Liver (tissue), 1 donor: ENCODE measurements at regions not wholly inside any gene's neighbourhood (a gene's known extent, or its start where the extent isn't known, plus 50 kb on each side); places are given as distances from the start of the nearest gene placed in this dataset.

Experiments used
- REST ChIP-seq: IDR thresholded peaks from 2 replicates; pipeline ENCODE4 v1.6.1; 2016; ENCODE audit warnings: antibody characterized with exemption, mild to moderate bottlenecking

GRCh38 chr4:53644607-53645006 lies 53.3 kb upstream of the LNX1 start (continued):
- TF ChIP-seq REST: peak; percentile 65
